Gastroesophageal sphincter (tissue), 3 donors: ENCODE measurements at regions not wholly inside any gene's neighbourhood (a gene's known extent, or its start where the extent isn't known, plus 50 kb on each side); places are given as distances from the start of the nearest gene placed in this dataset.

ENCODE experiments used
- EP300 ChIP-seq: sonication (generic); formaldehyde crosslinking; IDR thresholded peaks from one replicate; pipeline ENCODE4 v1.6.1; 2017; ENCODE audit warnings: antibody characterized with exemption, mild to moderate bottlenecking
- POLR2A ChIP-seq, 2 donors: fragments of 450-650 bp; IDR thresholded peaks; one replicate each; pipeline ENCODE4 v1.6.1; 2017; ENCODE audit warnings: antibody characterized with exemption in 2 of 2, mild to moderate bottlenecking in 2 of 2, moderate library complexity in 1 of 2
- TF ChIP-seq, protein P1 (sequence below), 4 experiments: fragments of 200-600 bp in 2 of 4; fragments of 450-650 bp in 2 of 4; sonication (generic) in 1 of 4; IDR thresholded peaks; one replicate each; pipeline ENCODE4 v1.5.1; 2017 to 2019; ENCODE audit warnings: antibody characterized with exemption in 4 of 4, mild to moderate bottlenecking in 2 of 4, moderate library complexity in 2 of 4

DNA sequence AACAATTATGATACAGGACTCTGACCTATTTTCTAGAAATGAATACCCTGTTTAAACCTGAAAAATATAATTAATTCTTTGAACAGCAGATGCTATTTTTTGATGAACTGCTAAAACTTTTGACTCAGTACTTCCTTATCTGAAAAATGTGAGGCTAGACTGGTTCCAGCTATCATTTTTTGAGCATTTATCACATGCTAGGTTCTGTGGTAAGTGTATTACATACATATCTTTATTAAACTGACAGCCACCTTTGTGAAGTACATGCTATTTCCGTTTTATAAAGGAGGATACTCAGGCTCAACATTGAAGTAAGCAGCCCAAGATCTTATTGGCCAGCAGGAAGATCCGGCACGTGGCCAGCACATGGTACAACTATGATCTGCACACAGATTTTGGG lies 459.8 kb upstream of the SEL1L start:
- TF ChIP-seq, protein P1, sequence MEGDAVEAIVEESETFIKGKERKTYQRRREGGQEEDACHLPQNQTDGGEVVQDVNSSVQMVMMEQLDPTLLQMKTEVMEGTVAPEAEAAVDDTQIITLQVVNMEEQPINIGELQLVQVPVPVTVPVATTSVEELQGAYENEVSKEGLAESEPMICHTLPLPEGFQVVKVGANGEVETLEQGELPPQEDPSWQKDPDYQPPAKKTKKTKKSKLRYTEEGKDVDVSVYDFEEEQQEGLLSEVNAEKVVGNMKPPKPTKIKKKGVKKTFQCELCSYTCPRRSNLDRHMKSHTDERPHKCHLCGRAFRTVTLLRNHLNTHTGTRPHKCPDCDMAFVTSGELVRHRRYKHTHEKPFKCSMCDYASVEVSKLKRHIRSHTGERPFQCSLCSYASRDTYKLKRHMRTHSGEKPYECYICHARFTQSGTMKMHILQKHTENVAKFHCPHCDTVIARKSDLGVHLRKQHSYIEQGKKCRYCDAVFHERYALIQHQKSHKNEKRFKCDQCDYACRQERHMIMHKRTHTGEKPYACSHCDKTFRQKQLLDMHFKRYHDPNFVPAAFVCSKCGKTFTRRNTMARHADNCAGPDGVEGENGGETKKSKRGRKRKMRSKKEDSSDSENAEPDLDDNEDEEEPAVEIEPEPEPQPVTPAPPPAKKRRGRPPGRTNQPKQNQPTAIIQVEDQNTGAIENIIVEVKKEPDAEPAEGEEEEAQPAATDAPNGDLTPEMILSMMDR (IDR thresholded peaks at IDR 0.05): no peak
- TF ChIP-seq EP300: no peak
- no peak for TF ChIP-seq POLR2A (IDR thresholded peaks at IDR 0.05)
